ENCODE measurements at regions not wholly inside any gene's neighbourhood (a gene's known extent, or its start where the extent isn't known, plus 50 kb on each side); places are given as distances from the start of the nearest gene placed in this dataset.
"Not testable (repeated sequence)": the region's sequence is repeated elsewhere in the genome, so short reads cannot be mapped to it uniquely, and the experiment has no call there.

GRCh38 chrY:12425506-12425905, 275.5 kb upstream of the USP9Y start:
- Histone ChIP-seq H3K27ac (no peak overlapping the region), H3K4me1 (no peaks in the 10 kb centered on the region), H3K36me3 (no peaks in the 10 kb centered on the region), H3K9me3 (no peaks in the 10 kb centered on the region), H3K27me3 (no peaks in the 10 kb centered on the region), H3K4me3 (no peak overlapping the region)
- TF ChIP-seq, protein P1, sequence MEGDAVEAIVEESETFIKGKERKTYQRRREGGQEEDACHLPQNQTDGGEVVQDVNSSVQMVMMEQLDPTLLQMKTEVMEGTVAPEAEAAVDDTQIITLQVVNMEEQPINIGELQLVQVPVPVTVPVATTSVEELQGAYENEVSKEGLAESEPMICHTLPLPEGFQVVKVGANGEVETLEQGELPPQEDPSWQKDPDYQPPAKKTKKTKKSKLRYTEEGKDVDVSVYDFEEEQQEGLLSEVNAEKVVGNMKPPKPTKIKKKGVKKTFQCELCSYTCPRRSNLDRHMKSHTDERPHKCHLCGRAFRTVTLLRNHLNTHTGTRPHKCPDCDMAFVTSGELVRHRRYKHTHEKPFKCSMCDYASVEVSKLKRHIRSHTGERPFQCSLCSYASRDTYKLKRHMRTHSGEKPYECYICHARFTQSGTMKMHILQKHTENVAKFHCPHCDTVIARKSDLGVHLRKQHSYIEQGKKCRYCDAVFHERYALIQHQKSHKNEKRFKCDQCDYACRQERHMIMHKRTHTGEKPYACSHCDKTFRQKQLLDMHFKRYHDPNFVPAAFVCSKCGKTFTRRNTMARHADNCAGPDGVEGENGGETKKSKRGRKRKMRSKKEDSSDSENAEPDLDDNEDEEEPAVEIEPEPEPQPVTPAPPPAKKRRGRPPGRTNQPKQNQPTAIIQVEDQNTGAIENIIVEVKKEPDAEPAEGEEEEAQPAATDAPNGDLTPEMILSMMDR (IDR thresholded peaks at IDR 0.05 in 4 of 5, conservative IDR thresholded peaks at IDR 0.05 in 1 of 5) = no peak
- no peak for TF ChIP-seq POLR2A (IDR thresholded peaks at IDR 0.05)
- DNase-seq (no peak), ATAC-seq (no peak)
- intact Hi-C loops (cut with DNase I; ENCODE audit: low total_unique reads) (no loop called here), in situ Hi-C loops (cut with MboI; ENCODE audit: low sequenced_read_pairs in 4 of 4) (loop anchor here in 1 of 4 donors (25.0 kb wide), 1 partner anchor 88 kb away; no protein-coding TSS in a partner anchor)

DNA sequence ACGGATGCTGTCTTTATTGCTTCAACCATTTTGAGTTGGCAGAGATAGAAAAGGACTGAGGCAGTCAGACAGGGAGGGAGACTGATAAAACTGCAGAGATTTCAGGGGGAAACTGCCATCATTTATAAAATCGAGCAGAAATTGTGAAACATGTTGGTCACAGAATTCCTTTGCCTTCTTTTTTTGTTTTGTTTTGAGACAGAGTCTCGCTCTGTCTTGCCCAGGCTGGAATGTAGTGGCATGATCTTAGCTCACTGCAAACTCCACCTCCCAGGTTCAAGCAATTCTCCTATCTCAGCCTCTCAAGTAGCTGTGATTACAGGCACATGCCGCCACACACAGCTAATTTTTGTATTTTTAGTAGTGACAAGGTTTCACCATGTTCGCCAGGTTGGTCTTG, 273.7 kb upstream of the USP9Y start:
- no peak for TF ChIP-seq POLR2A (IDR thresholded peaks at IDR 0.05)
- TF ChIP-seq, protein P1 (IDR thresholded peaks at IDR 0.05 in 4 of 5, conservative IDR thresholded peaks at IDR 0.05 in 1 of 5) = no peak
- Histone ChIP-seq H3K4me3 (no peak overlapping the region), H3K4me1 (no peaks in the 10 kb centered on the region), H3K9me3 (no peaks in the 10 kb centered on the region), H3K27ac (no peak overlapping the region), H3K36me3 (no peaks in the 10 kb centered on the region), H3K27me3 (no peaks in the 10 kb centered on the region)
- in situ Hi-C loops (cut with MboI; ENCODE audit: low sequenced_read_pairs in 4 of 4) = loop anchor here in 1 of 4 donors (25.0 kb wide), 1 partner anchor 90 kb away; no protein-coding TSS in a partner anchor
- intact Hi-C loops (cut with DNase I; ENCODE audit: low total_unique reads) = no loop called here
- ATAC-seq = no peak
- no peak for DNase-seq

GRCh38 chrY:12431546-12431945, 269.5 kb upstream of the USP9Y start:
- ATAC-seq = no peak
- intact Hi-C loops (cut with DNase I; ENCODE audit: low total_unique reads) = no loop called here

GRCh38 chrY:12438823-12439222, 262.2 kb upstream of the USP9Y start:
- H3K4me3 ChIP-seq; H3K9me3 ChIP-seq; H3K4me1 ChIP-seq; H3K36me3 ChIP-seq; intact Hi-C loops (cut with DNase I; ENCODE audit: low total_unique reads); H3K27ac ChIP-seq; ATAC-seq; H3K27me3 ChIP-seq; DNase-seq: not testable (repeated sequence)
- in situ Hi-C loops (cut with MboI; ENCODE audit: low sequenced_read_pairs in 4 of 4) = loop anchor here in 1 of 4 donors (25.0 kb wide), 1 partner anchor 102 kb away; no protein-coding TSS in a partner anchor

More at GRCh38 chrY:12431546-12431945, 269.5 kb upstream of the USP9Y start:
- Histone ChIP-seq H3K9me3 (no peaks in the 10 kb centered on the region), H3K27ac (no peak overlapping the region), H3K4me3 (no peak overlapping the region), H3K4me1 (no peaks in the 10 kb centered on the region), H3K36me3 (no peaks in the 10 kb centered on the region), H3K27me3 (no peaks in the 10 kb centered on the region)
- no peak for TF ChIP-seq POLR2A (IDR thresholded peaks at IDR 0.05)
- TF ChIP-seq, protein P1 (IDR thresholded peaks at IDR 0.05 in 4 of 5, conservative IDR thresholded peaks at IDR 0.05 in 1 of 5) = no peak
- no peak for DNase-seq
- in situ Hi-C loops (cut with MboI; ENCODE audit: low sequenced_read_pairs in 4 of 4) = loop anchor here in 1 of 4 donors (25.0 kb wide), 1 partner anchor 94 kb away; no protein-coding TSS in a partner anchor

- ATAC-seq (no peak), DNase-seq (no peak)
- H3K4me3 ChIP-seq = no peak overlapping the region
- in situ Hi-C loops (cut with MboI; ENCODE audit: low sequenced_read_pairs in 4 of 4) (loop anchor here in 1 of 4 donors (25.0 kb wide), 1 partner anchor 107 kb away; no protein-coding TSS in a partner anchor), intact Hi-C loops (cut with DNase I; ENCODE audit: low total_unique reads) (no loop called here)
- H3K9me3 ChIP-seq = no peaks in the 10 kb centered on the region
- no peak overlapping the region for H3K27ac ChIP-seq
- H3K36me3 ChIP-seq = no peaks in the 10 kb centered on the region
- no peak for TF ChIP-seq POLR2A (IDR thresholded peaks at IDR 0.05)
- TF ChIP-seq, protein P1 (IDR thresholded peaks at IDR 0.05 in 4 of 5, conservative IDR thresholded peaks at IDR 0.05 in 1 of 5) = no peak
- H3K4me1 ChIP-seq = no peaks in the 10 kb centered on the region
- H3K27me3 ChIP-seq = no peaks in the 10 kb centered on the region
Measured at GRCh38 chrY:12444200-12444599, 256.8 kb upstream of the USP9Y start.

GRCh38 chrY:12446486-12447265, 254.4 kb upstream of the USP9Y start:
- ATAC-seq (peak; percentile 54 to 61), DNase-seq (peak; percentile 3 to 42)
- H3K27ac ChIP-seq = peak overlapping the region in 1 of 4 donors; percentile 63
- intact Hi-C loops (cut with DNase I; ENCODE audit: low total_unique reads); H3K36me3 ChIP-seq; H3K4me1 ChIP-seq; H3K27me3 ChIP-seq; H3K9me3 ChIP-seq; H3K4me3 ChIP-seq: not testable (repeated sequence)
- in situ Hi-C loops (cut with MboI; ENCODE audit: low sequenced_read_pairs in 4 of 4) = loop anchor here in 1 of 4 donors (25.0 kb wide), 1 partner anchor 109 kb away; no protein-coding TSS in a partner anchor

DNA sequence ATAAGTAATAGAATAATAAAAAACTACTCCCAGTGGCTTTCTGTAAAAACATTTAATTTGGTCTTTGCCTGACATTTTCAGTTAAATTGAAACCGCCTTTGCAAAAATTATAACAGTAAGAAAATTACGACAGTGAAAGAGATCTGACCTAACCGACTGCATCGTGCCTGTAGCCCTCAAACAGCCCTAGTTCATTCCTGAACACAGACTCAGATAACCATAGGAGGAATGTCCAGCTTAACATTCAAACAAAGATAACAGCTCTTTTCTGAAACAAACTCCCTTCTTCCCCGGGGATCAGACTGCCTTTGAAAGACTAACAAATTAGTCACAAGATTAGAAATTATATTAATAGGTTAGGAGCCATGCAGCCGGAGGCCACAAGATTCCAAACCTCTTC, 252.5 kb upstream of the USP9Y start:
- DNase-seq; H3K9me3 ChIP-seq; intact Hi-C loops (cut with DNase I; ENCODE audit: low total_unique reads); H3K27me3 ChIP-seq; H3K36me3 ChIP-seq; H3K4me1 ChIP-seq; H3K4me3 ChIP-seq; H3K27ac ChIP-seq; ATAC-seq: not testable (repeated sequence)
- in situ Hi-C loops (cut with MboI; ENCODE audit: low sequenced_read_pairs in 4 of 4) = loop anchor here in 1 of 4 donors (25.0 kb wide), 1 partner anchor 111 kb away; no protein-coding TSS in a partner anchor

All from gastrocnemius medialis (tissue), 4 donors.